ENCODE measurements at regions not wholly inside any gene's neighbourhood (a gene's known extent, or its start where the extent isn't known, plus 50 kb on each side); places are given as distances from the start of the nearest gene placed in this dataset.

DNA sequence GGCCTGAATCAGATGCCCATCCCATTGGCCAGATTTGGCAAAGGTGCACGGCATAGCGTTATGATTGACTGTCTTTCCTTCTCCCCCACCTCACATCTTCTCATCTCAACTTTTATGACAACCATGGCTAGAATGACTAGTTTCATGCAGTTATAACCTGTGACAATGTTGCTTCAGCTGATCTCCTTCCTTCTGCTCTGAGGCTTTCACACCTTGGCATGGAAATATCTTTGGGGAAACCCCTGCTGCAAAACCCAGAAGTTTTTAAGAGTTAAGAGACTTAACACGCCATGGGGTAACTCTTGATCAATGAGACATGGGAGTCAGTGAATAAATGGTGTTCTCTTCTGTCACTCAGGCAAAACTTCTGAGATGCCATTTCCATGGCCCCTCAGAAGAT, 290.7 kb upstream of the MDFIC2 start:
- H3K4me1 ChIP-seq: peaks cover 0 to 7% (median 0%) of the 10 kb centered on the region in 4 donors
- no peaks in the 10 kb centered on the region for H3K27me3 ChIP-seq
- no peak for DNase-seq
- intact Hi-C loops (cut with DNase I): no loop called here
- H3K9me3 ChIP-seq: no peaks in the 10 kb centered on the region
- H3K4me3 ChIP-seq: no peak overlapping the region
- no peaks in the 10 kb centered on the region for H3K36me3 ChIP-seq
- H3K27ac ChIP-seq: no peak overlapping the region
- TF ChIP-seq POLR2AphosphoS5 (IDR thresholded peaks at IDR 0.05) (no peak), CTCF (IDR thresholded peaks at IDR 0.05) (no peak), EP300 (IDR thresholded peaks at IDR 0.05) (no peak), POLR2A (IDR thresholded peaks at IDR 0.05) (no peak)
- 58 to 76% methylated on average over 3 of the region's 3 CpGs for WGBS, 2 donors

- Histone ChIP-seq H3K4me1 (no peaks in the 10 kb centered on the region), H3K36me3 (no peaks in the 10 kb centered on the region), H3K9me3 (no peaks in the 10 kb centered on the region), H3K27ac (no peak overlapping the region), H3K27me3 (no peaks in the 10 kb centered on the region), H3K4me3 (no peak overlapping the region)
- intact Hi-C loops (cut with DNase I): no loop called here
- no peak for DNase-seq
- no peak for TF ChIP-seq POLR2AphosphoS5 (IDR thresholded peaks at IDR 0.05)
- no peak for TF ChIP-seq EP300 (IDR thresholded peaks at IDR 0.05)
- TF ChIP-seq CTCF (IDR thresholded peaks at IDR 0.05): no peak
- no peak for TF ChIP-seq POLR2A (IDR thresholded peaks at IDR 0.05)
- WGBS, 2 donors: 37 to 77% methylated on average over 2 of the region's 2 CpGs
Observed at GRCh38 chr3:70597312-70597711, 284.9 kb upstream of the MDFIC2 start.

DNA sequence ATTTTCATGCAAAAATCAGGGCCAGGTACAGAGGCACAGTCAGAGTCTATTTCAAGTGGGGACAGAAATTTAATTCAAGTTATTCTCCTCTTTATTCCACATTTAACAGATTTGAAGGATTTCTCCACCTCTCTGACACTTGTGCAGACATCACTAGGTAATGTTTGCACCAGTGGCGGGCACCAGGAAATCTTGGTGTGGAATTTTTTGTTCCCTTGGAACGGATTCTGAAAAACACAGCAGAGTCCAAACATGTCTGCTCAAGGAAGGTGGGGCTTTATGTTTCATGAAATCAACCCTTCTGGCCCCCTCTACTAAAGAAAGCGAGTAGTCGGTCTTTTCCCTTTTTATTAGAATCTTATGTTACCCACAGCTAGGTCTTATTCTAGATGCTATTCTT, 271.2 kb upstream of the MDFIC2 start:
- H3K4me1 ChIP-seq: no peaks in the 10 kb centered on the region
- no peak for DNase-seq
- H3K4me3 ChIP-seq: no peak overlapping the region
- no peak overlapping the region for H3K27ac ChIP-seq
- no peaks in the 10 kb centered on the region for H3K27me3 ChIP-seq
- no peaks in the 10 kb centered on the region for H3K36me3 ChIP-seq
- intact Hi-C loops (cut with DNase I): no loop called here
- TF ChIP-seq CTCF (IDR thresholded peaks at IDR 0.05): no peak
- no peak for TF ChIP-seq POLR2AphosphoS5 (IDR thresholded peaks at IDR 0.05)
- no peak for TF ChIP-seq EP300 (IDR thresholded peaks at IDR 0.05)
- TF ChIP-seq POLR2A (IDR thresholded peaks at IDR 0.05): no peak
- no peaks in the 10 kb centered on the region for H3K9me3 ChIP-seq
- 88 to 89% methylated on average over 4 of the region's 4 CpGs for WGBS, 2 donors

DNA sequence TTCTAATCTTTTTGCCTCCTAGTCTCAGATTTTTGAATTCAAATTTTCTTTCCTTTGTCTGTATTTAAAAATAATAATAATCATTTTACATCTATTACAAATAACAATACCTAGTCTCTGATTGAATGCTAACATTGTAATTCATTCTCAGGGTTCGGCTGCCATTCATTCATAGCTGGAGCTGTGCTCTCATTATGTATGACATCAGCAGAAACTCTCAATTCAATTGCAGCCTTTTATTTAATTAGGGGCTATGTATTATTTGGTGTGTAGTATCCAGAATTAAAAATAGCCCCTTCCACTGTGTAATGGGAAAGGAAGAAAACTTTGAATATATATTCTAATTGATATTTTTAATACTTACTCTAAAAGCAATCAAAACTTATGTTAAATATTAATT, 270.4 kb upstream of the MDFIC2 start:
- Histone ChIP-seq H3K9me3 (no peaks in the 10 kb centered on the region), H3K27me3 (no peaks in the 10 kb centered on the region), H3K27ac (no peak overlapping the region), H3K4me3 (no peak overlapping the region), H3K36me3 (no peaks in the 10 kb centered on the region), H3K4me1 (no peaks in the 10 kb centered on the region)
- DNase-seq: no peak
- TF ChIP-seq CTCF (IDR thresholded peaks at IDR 0.05): no peak
- TF ChIP-seq EP300 (IDR thresholded peaks at IDR 0.05): no peak
- TF ChIP-seq POLR2A (IDR thresholded peaks at IDR 0.05): no peak
- TF ChIP-seq POLR2AphosphoS5 (IDR thresholded peaks at IDR 0.05): no peak
- 91 to 92% methylated on average over 1 of the region's 1 CpG for WGBS, 2 donors
- intact Hi-C loops (cut with DNase I): no loop called here

GRCh38 chr3:70580021-70580420, 267.6 kb upstream of the MDFIC2 start:
- Histone ChIP-seq H3K9me3 (no peaks in the 10 kb centered on the region), H3K4me1 (no peaks in the 10 kb centered on the region), H3K4me3 (no peak overlapping the region), H3K27me3 (no peaks in the 10 kb centered on the region), H3K27ac (no peak overlapping the region), H3K36me3 (no peaks in the 10 kb centered on the region)
- 83 to 89% methylated on average over 3 of the region's 3 CpGs for WGBS, 2 donors
- intact Hi-C loops (cut with DNase I): no loop called here
- DNase-seq: no peak
- TF ChIP-seq CTCF (IDR thresholded peaks at IDR 0.05): no peak
- no peak for TF ChIP-seq POLR2A (IDR thresholded peaks at IDR 0.05)
- no peak for TF ChIP-seq EP300 (IDR thresholded peaks at IDR 0.05)
- no peak for TF ChIP-seq POLR2AphosphoS5 (IDR thresholded peaks at IDR 0.05)

All from sigmoid colon (tissue), 6 donors.